HG03045 (cell line): ENCODE measurements at regions not wholly inside any gene's neighbourhood (a gene's known extent, or its start where the extent isn't known, plus 50 kb on each side); places are given as distances from the start of the nearest gene placed in this dataset.

ENCODE experiments used
- ATAC-seq: cut with Tn5 transposase; IDR thresholded peaks from one replicate; pipeline ENCODE4 v1.9.1; 2021; ENCODE audit warnings: mild to moderate bottlenecking, moderate library complexity; ENCODE audit not compliant: unreplicated experiment

DNA sequence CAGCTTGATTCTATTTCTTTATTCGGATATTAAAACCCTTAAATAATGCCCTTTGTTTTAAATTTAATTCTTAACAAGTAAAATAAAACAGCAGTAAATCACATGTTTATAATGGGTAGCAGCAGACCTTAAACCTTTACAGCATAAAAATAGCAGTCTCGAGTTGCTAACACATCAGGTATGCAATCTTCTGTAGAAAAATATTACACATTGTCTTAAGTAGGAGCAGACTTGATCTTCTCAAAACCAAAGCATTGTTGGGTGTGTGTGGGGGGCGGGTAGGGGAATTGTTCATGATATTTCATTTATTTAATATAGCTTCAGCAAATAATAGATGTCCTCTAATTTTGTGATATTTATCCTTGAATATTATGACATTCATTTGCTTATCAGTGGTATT is 331.4 kb downstream of the PCDH7 start:
- no peak for ATAC-seq

DNA sequence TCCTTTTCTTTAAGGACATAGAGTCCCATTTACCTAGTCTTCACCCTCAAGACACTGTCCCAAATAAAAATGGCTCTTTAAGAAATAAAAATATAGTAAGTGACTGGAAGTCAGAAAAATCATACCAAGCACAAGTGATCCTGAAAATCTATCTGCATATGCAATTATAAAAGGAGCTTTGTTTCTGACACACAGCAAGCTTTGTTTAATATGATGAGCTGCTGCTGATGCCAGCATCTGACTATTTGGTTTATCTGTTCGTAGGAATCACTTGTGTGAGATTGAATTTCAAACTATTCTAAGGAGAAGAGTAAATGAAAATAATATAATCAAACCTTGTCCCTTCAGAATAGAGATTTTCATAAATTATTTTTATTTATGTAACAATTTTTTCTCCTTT is 332.4 kb downstream of the PCDH7 start:
- ATAC-seq, result no peak

DNA sequence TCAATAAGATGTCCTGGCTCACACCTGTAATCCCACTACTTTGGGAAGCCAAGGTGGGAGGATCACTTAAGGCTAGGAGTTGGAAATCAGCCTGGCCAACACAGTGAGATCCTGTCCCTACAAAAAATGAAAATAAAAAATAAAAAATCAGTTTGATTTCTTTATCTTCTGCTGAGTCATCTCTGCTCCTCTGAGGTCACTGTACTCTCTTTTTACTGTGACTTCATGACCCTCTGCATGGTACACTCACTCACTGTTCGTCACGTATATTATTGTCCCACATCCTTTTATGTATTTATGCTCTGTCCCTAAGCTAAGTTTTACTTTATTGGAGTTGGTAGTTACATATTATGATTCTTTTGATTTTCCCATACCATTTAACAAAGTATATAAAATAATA is 333.3 kb downstream of the PCDH7 start:
- no peak for ATAC-seq

DNA sequence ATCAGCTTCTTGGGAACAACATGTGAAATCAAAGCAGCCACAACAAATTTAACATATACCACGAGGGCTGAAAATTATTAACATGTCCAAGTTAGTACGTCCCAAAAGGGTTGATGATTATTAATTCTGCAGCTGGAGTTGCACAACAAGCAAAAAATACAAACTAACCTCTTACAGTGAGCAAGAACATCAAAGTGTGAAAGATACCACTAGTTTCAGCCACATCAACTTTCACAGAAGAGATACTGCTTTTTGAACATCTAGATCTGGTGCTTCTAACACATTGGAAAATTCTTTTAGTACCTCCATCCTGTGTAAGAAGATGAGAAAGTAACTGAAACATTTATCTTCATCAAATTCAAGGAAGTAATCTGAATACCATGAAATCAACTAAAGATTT is 334.1 kb downstream of the PCDH7 start:
- no peak for ATAC-seq

- ATAC-seq, result no peak
These were observed 338.5 kb downstream of the PCDH7 start for GRCh38 chr4:31058656-31059055.

DNA sequence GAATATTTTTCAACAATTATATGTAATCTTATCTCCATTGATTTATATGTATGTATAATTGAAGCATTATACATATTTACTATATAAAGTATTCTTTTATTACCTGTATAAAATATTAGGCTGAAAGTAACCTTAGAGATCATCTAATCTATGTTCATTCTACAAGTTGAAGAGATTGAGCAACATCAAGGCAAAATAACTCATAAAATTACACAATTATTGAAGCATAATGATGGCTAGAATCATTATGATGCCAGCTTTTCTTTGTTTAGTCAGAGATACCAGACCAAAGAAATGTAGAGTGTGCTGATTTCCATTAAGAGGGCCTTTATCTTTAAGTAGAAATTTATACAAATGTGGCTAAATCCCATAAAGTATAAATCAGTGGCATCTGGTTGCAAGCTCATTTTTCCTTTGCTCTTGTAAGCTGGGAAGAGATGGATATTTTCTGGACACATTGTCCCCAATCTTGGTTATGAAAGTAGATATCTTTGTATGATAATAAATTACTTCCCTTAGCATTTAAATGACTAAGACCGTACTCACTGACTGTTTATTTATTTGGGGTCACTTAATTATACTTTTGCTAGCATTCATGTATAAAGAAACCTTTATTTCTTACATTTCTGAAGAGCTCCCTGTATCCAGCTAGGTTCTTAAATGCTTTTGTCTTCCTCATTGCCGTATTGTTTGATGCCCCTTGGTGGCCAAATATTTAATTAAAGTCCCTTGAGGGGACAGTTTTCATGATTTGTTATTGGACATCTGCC is 339.8 kb downstream of the PCDH7 start:
- no peak for ATAC-seq

DNA sequence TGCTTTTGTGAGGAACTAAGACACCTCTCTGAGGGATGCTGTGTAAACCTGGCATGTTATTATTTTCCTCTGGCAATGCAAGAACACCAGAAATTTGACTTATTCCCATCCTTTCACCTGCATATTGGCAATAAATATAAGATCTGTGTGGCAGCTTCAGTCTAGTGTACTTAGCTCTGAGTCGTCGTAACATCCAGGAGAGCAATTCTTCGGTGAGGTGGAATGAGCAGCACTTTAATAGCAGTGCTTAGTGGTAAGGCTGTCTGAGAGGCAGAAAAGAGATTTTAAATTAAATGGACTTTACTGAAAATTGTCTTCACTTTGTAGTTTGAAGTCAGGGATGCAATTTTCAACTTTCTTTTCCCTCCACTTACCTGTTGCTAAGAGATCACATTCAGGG is 344.9 kb downstream of the PCDH7 start:
- ATAC-seq, result no peak

DNA sequence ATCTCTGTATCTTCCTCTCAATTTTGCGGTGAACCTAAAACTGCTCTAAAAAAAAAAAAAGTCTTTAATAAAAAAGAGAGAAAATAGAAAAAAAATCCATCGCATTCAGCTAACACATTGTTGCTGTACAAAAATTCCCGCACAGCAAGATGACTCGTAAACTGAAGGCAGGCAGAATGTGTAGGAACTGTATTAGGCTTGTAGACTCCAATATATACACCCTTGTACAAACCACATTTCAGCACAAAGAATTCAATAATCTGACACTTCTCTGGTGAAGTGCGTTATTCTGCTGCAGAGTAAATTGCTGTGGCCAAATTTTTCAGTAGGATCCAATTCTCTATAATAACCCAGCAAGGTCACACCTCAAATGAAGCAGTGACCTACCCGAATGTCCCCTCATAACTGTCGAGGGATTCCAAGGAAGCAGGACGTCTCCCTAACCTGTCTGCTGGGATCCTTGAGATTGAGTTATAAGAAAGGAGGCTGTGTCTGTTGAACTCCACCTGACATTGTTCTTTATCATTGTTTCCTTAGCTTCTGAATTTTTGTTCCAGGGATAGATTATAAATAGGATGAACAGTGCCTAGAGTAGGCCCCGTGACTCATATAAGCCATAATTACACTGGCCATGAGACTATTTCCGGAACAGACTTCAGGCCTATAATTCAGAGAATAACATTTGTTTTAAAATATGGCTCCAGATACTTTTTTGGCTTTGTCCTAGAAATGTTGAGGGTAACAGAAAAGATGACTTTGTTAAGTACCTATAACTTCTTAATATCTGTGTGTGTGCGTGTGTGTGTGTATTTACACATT is 348.3 kb downstream of the PCDH7 start:
- no peak for ATAC-seq

DNA sequence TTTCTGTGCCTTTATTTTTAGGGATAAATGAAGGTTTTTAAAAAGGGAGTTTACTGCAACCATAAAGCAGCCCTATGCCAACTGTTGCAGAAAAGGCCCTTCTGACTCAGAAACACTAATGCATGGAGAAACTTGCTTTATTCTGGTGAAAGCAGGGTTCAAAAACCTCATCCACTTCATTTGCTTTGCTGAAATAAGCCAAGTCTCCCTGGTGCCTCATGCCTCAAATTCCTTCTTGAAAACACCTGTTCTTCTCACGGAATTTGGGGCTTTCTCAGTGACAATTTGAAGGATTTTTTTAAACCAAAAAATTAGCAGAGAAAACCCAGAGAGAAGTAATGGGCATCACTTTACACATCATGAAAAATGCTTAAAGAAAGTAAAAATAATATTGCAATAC is 349.0 kb downstream of the PCDH7 start:
- no peak for ATAC-seq

DNA sequence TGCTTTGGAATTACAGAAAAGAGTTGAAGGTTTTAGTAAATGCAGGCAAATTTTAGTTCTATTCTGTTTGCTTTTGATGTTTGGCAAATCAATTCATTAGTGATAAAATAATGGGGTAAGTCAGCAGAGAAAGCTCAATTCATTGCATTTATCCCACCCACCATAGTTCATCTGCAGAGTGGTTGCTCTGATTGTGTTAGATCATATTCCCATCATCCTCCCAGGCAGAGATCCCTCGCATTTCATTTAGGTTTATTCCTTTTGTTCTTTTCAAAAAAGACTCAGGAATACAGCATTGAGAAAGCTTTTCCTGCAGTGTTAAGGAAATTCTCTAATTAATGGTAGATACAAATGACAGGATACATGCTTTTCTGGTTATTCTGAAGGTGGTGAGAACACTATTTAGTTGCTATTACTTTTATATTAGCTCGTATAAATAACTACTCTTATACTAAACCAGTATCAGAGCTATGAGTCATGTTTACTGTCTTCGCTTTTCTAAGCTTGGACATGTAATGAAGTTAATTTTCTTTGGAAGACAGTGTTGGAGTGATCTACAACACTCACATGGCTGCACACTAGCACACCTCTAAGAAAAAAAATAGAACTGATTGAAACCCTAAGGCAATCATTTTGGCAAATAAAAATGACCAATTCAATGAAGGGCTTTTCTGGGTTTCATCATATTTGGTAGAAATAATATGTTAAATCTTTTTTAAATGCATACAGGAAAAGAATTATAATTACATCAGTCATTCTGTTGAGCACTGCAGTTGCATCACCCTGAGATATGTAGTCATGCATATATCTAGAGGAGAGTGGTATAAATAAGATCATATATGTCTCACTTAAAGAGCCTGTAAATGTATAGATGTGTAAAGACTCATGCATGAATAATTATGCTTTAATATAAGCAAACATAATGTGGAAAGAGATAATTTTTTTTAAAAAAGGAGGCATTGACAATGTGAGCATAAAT is 351.6 kb downstream of the PCDH7 start:
- no peak for ATAC-seq

DNA sequence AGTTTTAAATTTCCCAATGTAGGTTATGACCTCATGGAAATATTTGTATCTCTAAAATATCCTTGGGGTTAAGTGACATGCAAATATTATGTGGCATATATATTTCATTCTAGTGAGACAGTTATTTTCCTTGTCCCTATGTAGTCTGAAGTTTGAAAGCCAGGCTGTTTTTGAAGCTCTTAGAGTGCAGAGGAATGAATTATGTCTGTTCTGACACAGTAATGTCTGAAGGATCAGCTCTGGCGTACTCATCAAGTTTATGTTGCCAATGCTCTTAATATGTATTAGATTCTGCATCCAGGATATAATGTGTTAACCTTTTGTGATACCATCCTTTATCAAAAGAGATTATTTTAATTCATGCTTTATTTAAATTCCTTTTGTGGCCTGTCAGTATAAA is 355.8 kb downstream of the PCDH7 start:
- ATAC-seq, result no peak

DNA sequence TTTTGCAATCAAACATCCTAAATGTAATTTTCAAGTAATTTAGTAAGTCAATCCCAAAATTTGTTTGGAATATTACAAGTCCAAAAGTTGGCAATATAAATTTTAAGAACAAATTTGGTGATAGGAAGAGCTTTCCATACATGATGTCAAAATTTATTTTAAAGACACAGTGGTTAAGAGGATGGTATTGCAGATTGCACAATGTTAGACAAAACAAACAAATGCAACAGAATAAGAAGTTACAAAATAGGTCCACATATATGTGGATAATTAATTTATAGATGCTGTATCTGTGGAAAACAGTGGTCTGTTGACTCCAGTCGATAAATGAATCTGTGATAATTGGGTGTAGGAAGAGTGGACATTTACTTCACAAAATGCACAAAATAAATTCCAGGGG is 358.5 kb downstream of the PCDH7 start:
- ATAC-seq, result no peak

GRCh38 chr4:31080887-31081286 is 360.7 kb downstream of the PCDH7 start:
- no peak for ATAC-seq

GRCh38 chr4:31081366-31081765 is 361.2 kb downstream of the PCDH7 start:
- no peak for ATAC-seq

DNA sequence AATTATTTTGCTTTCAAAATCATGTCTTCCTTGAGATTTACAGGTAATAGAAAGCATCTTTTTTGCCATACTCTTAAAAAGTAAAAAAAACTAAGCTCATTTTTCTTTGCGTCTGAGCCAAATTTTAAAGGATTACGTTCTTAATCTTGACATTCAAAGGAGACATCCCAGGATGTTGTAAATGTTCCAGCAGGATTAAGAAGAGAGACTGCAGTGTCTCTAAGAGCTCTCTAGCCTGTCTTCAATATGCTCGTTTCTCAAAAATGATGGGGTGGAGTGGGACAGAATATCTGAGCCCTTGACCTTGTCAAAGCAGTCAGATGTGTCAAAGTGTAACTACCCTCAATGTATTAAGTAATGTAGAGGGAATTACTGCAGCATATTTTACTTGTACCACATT is 363.3 kb downstream of the PCDH7 start:
- no peak for ATAC-seq

GRCh38 chr4:31084806-31085416 is 364.7 kb downstream of the PCDH7 start:
- no peak for ATAC-seq

GRCh38 chr4:31085689-31086088 is 365.5 kb downstream of the PCDH7 start:
- no peak for ATAC-seq

GRCh38 chr4:31086756-31087330 is 366.7 kb downstream of the PCDH7 start:
- ATAC-seq, result no peak

- ATAC-seq, result no peak
These were observed 368.5 kb downstream of the PCDH7 start for GRCh38 chr4:31088600-31089230.

DNA sequence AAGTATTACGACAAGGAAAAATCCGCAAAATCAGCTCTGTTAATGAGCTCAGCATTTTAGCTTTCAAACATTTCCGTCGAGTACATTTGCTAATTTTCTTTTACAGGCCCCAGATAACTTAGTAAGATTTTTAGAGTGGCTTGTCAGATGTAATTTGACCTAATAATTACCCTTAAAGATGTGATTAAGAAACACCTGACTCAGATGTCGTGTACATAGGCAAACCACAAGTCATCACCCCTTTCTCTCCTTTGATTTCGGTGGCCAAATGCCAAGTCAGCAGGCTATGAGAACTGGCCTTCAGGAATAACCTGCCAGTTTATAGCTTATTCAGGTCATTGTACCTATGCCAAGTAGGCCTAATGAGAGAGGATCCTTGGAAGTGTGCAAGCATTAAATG is 369.6 kb downstream of the PCDH7 start:
- no peak for ATAC-seq
